Mesendoderm (in vitro differentiated cells): ENCODE measurements at regions not wholly inside any gene's neighbourhood (a gene's known extent, or its start where the extent isn't known, plus 50 kb on each side); places are given as distances from the start of the nearest gene placed in this dataset.
A peak's percentile ranks its signal among the peaks of the same experiment; 100 is the strongest.

ENCODE experiments used
- DNase-seq: peaks from one replicate; pipeline ENCODE4 v3.0.0; 2013
- H2AK5ac ChIP-seq: 2 replicates; pipeline ENCODE4 v1.6.1; 2013; ENCODE audit warnings: low read length, inconsistent platforms
- H2BK120ac ChIP-seq: 2 replicates; pipeline ENCODE4 v1.6.1; 2013; ENCODE audit warnings: low read depth, mild to moderate bottlenecking, low read length, moderate library complexity, mixed read lengths
- H2BK15ac ChIP-seq: replicated peaks from 2 replicates; pipeline ENCODE4 v1.6.1; 2013; ENCODE audit warnings: low read depth, mild to moderate bottlenecking, moderate library complexity
- H2BK5ac ChIP-seq: 2 replicates; pipeline ENCODE4 v1.6.1; 2013; ENCODE audit warnings: low read length, inconsistent platforms
- H3K18ac ChIP-seq: 2 replicates; pipeline ENCODE4 v1.6.1; 2013; ENCODE audit warnings: mild to moderate bottlenecking, low read length, mixed read lengths
- H3K23ac ChIP-seq: one replicate; pipeline ENCODE4 v1.6.1; 2013; ENCODE audit warnings: low read length
- H3K27ac ChIP-seq: 2 replicates; pipeline ENCODE4 v1.5.1; 2013; ENCODE audit warnings: low read depth, mild to moderate bottlenecking, inconsistent platforms, low read length, moderate library complexity
- H3K27me3 ChIP-seq: 2 replicates; pipeline ENCODE4 v1.6.1; 2013; ENCODE audit warnings: low read length, control low read depth, mild to moderate bottlenecking, inconsistent platforms; ENCODE audit not compliant: insufficient read depth, poor library complexity
- H3K36me3 ChIP-seq: 2 replicates; pipeline ENCODE4 v1.6.1; 2013; ENCODE audit warnings: low read length, inconsistent platforms; ENCODE audit not compliant: control insufficient read depth, insufficient read depth
- H3K4ac ChIP-seq: one replicate; pipeline ENCODE4 v1.6.1; 2013; ENCODE audit warnings: low read depth, mild to moderate bottlenecking, low read length, moderate library complexity
- H3K4me1 ChIP-seq: 2 replicates; pipeline ENCODE4 v1.6.1; 2013; ENCODE audit warnings: low read depth, low read length, inconsistent platforms; ENCODE audit not compliant: control insufficient read depth
- H3K4me2 ChIP-seq: 2 replicates; pipeline ENCODE4 v1.6.1; 2013; ENCODE audit warnings: low read length
- H3K4me3 ChIP-seq: 2 replicates; pipeline ENCODE4 v1.5.1; 2013; ENCODE audit warnings: mild to moderate bottlenecking, low read length
- H3K56ac ChIP-seq: one replicate; pipeline ENCODE4 v1.6.1; 2013; ENCODE audit warnings: low read length
- H3K79me1 ChIP-seq: 2 replicates; pipeline ENCODE4 v1.6.1; 2013; ENCODE audit warnings: low read length, inconsistent platforms
- H3K79me2 ChIP-seq: 2 replicates; pipeline ENCODE4 v1.6.1; 2013; ENCODE audit warnings: mild to moderate bottlenecking, low read length; ENCODE audit not compliant: control insufficient read depth, insufficient read depth
- H3K9ac ChIP-seq: 2 replicates; pipeline ENCODE4 v1.6.1; 2013; ENCODE audit warnings: low read length, inconsistent platforms
- H4K5ac ChIP-seq: one replicate; pipeline ENCODE4 v1.6.1; 2013; ENCODE audit warnings: low read length
- H4K8ac ChIP-seq: one replicate; pipeline ENCODE4 v1.6.1; 2013; ENCODE audit warnings: low read depth, mild to moderate bottlenecking, control low read depth, low read length, moderate library complexity
- WGBS: extraction: QIAGEN DNeasy Blood & Tissue Kit; methylation state at CpG from one replicate; pipeline ENCODE4 v1.1.7; 2013; ENCODE audit warnings: low lambda C conversion rate, missing lambda C conversion rate; ENCODE audit not compliant: insufficient coverage; ENCODE audit errors: extremely low coverage; 5-methylcytosine and 5-hydroxymethylcytosine counted together

DNA sequence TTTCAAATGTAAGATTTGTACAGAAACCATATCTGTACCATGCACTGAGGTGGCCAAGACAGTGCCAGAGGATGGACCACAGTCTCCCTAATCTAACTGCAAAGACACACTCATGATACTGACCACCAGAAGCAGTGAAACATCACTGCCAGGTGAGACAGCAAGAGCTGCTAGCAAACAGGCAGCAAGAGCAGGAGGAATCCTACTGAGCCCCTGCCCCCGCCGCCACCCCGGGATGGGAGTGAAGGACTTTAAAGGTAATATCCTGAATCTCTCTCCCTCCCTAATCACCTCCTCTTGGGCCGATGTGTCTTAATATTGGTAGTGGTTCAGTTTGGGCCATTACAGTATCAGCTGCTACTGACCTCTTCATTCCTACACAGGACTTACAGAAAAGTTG is 144.3 kb downstream of the XPNPEP1 start:
- Histone ChIP-seq H3K9ac (no peak overlapping the region), H3K36me3 (no peaks in the 10 kb centered on the region), H3K27me3 (no peaks in the 10 kb centered on the region), H2BK5ac (no peak overlapping the region), H4K5ac (no peak overlapping the region), H3K27ac (no peak overlapping the region), H3K79me2 (no peaks in the 10 kb centered on the region), H3K56ac (no peak overlapping the region), H3K4me3 (no peak overlapping the region), H2AK5ac (no peak overlapping the region), H4K8ac (no peak overlapping the region), H3K23ac (no peak overlapping the region), H3K79me1 (no peaks in the 10 kb centered on the region), H2BK120ac (no peak overlapping the region), H3K4me2 (no peak overlapping the region), H3K18ac (no peak overlapping the region), H3K4me1 (peaks cover 3% of the 10 kb centered on the region), H3K4ac (no peak overlapping the region), H2BK15ac (no peak overlapping the region)
- DNase-seq: no peak
- WGBS: no CpG with 5 or more reads among the region's 4 CpGs

DNA sequence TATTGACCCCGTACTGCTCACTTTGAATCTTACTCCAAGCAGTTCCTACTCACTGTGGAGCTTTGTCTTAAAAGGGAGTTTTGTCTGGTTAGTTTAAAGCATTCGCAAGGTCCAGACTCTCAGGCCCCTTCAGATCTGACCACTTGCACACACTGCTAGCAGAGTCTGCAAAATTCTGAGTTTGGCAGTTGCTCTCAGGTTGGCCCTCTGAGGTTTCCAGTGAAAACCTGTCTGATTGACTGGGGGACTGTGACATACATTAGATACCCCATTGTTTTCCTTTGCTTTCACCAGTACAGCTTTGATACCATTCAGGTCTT is 149.2 kb downstream of the XPNPEP1 start:
- Histone ChIP-seq H3K79me1 (no peaks in the 10 kb centered on the region), H2BK15ac (no peak overlapping the region), H3K79me2 (no peaks in the 10 kb centered on the region), H3K4me2 (no peak overlapping the region), H3K4me3 (no peak overlapping the region), H2BK5ac (no peak overlapping the region), H4K8ac (no peak overlapping the region), H3K23ac (no peak overlapping the region), H3K4me1 (no peaks in the 10 kb centered on the region), H3K4ac (no peak overlapping the region), H3K18ac (no peak overlapping the region), H3K9ac (peak overlapping the region; percentile 10), H3K36me3 (no peaks in the 10 kb centered on the region), H4K5ac (no peak overlapping the region), H2AK5ac (no peak overlapping the region), H3K27me3 (no peaks in the 10 kb centered on the region), H3K27ac (no peak overlapping the region), H2BK120ac (no peak overlapping the region), H3K56ac (no peak overlapping the region)
- no peak for DNase-seq
- whole genome bisulfite sequencing: no CpG with 5 or more reads among the region's 2 CpGs

DNA sequence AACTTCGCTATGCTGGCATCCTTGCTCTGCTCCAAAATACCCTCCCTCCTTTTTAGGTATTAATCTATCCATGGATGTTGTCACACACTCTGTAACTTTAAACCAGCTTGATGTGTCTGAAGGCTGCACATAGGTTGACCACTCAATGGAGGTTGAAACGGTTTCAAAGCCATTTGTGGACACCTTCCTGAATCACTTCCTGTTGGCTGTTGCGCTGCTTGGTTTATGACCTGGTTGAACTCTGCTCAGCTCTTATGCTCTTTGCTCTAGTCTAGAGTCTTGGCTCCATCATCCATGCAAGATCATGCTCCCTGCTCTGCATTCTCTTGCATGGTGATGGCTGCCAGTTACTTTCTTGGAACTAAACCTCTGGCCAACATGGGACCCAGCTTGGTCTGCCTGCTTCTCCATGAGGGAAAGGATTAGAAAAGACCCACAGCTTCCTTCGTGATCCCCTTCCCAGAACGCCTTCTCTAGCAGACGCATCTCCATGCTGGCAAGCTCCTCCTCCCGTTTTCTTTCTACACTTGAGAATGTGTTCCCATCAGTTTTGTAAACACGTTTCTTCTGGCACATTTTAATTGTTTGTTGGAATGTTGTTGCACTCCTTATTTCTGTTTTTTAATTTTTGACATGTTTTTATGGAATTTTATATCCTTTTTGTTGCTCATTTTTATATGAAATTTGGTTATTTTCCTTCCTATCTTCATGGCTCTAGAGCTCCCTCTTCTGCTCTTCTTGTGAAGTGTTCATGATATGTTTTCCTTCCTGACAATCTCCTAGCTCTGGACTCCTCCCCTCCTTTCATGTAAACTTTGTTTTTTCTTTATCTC is 149.8 kb downstream of the XPNPEP1 start:
- Histone ChIP-seq H3K36me3 (no peaks in the 10 kb centered on the region), H3K23ac (no peak overlapping the region), H3K18ac (no peak overlapping the region), H3K27ac (no peak overlapping the region), H3K56ac (no peak overlapping the region), H4K5ac (no peak overlapping the region), H3K4me1 (no peaks in the 10 kb centered on the region), H4K8ac (no peak overlapping the region), H2BK120ac (no peak overlapping the region), H3K4me2 (no peak overlapping the region), H2BK5ac (no peak overlapping the region), H3K27me3 (no peaks in the 10 kb centered on the region), H3K79me1 (no peaks in the 10 kb centered on the region), H3K4ac (no peak overlapping the region), H3K79me2 (no peaks in the 10 kb centered on the region), H3K9ac (no peak overlapping the region), H2AK5ac (no peak overlapping the region), H2BK15ac (no peak overlapping the region), H3K4me3 (no peak overlapping the region)
- no CpG with 5 or more reads among the region's 8 CpGs for WGBS
- DNase-seq: peak; percentile 53

DNA sequence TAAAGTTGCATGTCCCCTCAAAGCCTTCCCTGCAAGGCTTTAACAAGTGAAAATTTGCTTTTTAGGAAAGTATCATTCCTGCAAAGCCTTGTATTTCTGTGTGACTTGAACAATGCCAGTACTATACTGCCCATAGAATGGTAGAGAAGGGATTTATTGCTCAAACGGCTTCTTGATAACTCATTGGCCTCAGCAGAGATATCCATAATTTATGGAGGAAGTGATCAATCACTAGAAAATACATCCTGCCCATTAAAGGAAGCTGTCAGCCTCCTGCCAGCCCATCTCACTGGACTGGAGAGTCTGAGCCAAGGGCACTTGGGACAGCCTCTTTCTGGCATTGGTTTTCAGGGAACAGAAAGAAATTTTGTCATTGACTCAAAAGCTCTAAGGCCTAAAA is 152.6 kb downstream of the XPNPEP1 start:
- Histone ChIP-seq H3K23ac (no peak overlapping the region), H3K79me1 (no peaks in the 10 kb centered on the region), H4K5ac (no peak overlapping the region), H2BK15ac (no peak overlapping the region), H3K4me2 (no peak overlapping the region), H2BK120ac (no peak overlapping the region), H3K36me3 (no peaks in the 10 kb centered on the region), H3K9ac (no peak overlapping the region), H3K27me3 (no peaks in the 10 kb centered on the region), H3K4ac (no peak overlapping the region), H3K18ac (no peak overlapping the region), H3K79me2 (no peaks in the 10 kb centered on the region), H2BK5ac (no peak overlapping the region), H3K4me3 (no peak overlapping the region), H4K8ac (no peak overlapping the region), H3K27ac (no peak overlapping the region), H2AK5ac (no peak overlapping the region), H3K4me1 (no peaks in the 10 kb centered on the region), H3K56ac (no peak overlapping the region)
- WGBS: no CpG with 5 or more reads among the region's 1 CpG
- no peak for DNase-seq

DNA sequence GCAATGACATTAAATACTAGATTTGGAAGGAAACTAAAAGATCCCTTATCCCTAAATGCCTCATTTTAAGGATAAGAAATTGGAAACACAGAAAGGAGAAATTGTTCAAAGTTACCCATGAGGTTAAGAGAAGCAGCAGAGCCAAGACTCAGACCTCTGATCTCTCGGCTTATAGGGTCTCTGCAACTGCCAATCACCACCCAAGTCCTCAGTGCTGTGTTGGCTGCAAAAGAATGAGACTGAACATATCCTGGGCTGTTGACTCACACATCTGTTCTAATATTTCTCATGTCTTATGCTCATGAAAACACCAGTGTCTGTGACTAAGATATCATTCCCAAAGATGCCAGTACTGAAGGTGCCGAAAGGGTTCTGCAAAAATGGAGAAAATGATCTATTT is 153.3 kb downstream of the XPNPEP1 start:
- Histone ChIP-seq H4K8ac (no peak overlapping the region), H3K79me1 (no peaks in the 10 kb centered on the region), H3K18ac (no peak overlapping the region), H2BK5ac (no peak overlapping the region), H3K23ac (no peak overlapping the region), H3K4me3 (no peak overlapping the region), H3K9ac (no peak overlapping the region), H2AK5ac (no peak overlapping the region), H3K4ac (no peak overlapping the region), H3K79me2 (no peaks in the 10 kb centered on the region), H2BK15ac (no peak overlapping the region), H3K36me3 (no peaks in the 10 kb centered on the region), H2BK120ac (no peak overlapping the region), H3K27ac (no peak overlapping the region), H3K56ac (no peak overlapping the region), H4K5ac (no peak overlapping the region), H3K27me3 (no peaks in the 10 kb centered on the region), H3K4me2 (no peak overlapping the region), H3K4me1 (no peaks in the 10 kb centered on the region)
- DNase-seq: no peak
- WGBS: no CpG with 5 or more reads among the region's 2 CpGs

DNA sequence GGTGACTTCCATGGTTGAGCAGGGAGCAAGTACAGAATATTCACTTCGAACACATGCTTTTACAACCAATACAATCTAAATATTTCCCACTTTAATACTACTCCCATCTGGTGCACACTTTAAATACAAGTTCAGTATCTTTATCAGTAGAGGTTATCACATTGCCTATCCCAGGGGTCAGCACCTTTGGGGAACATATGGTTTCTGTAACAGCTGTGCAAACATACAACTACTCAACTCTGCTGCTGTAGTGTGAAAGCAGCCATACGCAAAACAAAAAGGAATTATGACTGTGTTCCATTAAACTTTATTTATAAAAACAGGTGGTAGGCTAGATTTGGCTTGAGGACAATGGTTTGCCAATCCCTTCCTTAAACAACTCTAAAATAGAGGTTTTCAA is 157.5 kb downstream of the XPNPEP1 start:
- H3K36me3 ChIP-seq: no peaks in the 10 kb centered on the region
- no peaks in the 10 kb centered on the region for H3K4me1 ChIP-seq
- no peak overlapping the region for H4K8ac ChIP-seq
- H3K27me3 ChIP-seq: no peaks in the 10 kb centered on the region
- no peak overlapping the region for H2BK5ac ChIP-seq
- H3K56ac ChIP-seq: no peak overlapping the region
- H3K4me3 ChIP-seq: no peak overlapping the region
- no peaks in the 10 kb centered on the region for H3K79me1 ChIP-seq
- H3K79me2 ChIP-seq: no peaks in the 10 kb centered on the region
- H3K23ac ChIP-seq: no peak overlapping the region
- H3K27ac ChIP-seq: no peak overlapping the region
- H3K18ac ChIP-seq: no peak overlapping the region
- no peak overlapping the region for H2AK5ac ChIP-seq
- no peak overlapping the region for H3K9ac ChIP-seq
- no peak overlapping the region for H2BK15ac ChIP-seq
- H2BK120ac ChIP-seq: no peak overlapping the region
- H3K4me2 ChIP-seq: no peak overlapping the region
- H3K4ac ChIP-seq: no peak overlapping the region
- WGBS: 100% methylated on average over 1 of the region's 2 CpGs
- DNase-seq: no peak
- H4K5ac ChIP-seq: no peak overlapping the region
